BJ (cell line): ENCODE measurements at regions not wholly inside any gene's neighbourhood (a gene's known extent, or its start where the extent isn't known, plus 50 kb on each side); places are given as distances from the start of the nearest gene placed in this dataset.

Source experiments
- CTCF ChIA-PET: fragments of 350-600 bp; formaldehyde crosslinking; extraction: SDS; loops from one replicate; lab custom pipeline; 2021; ENCODE audit warnings: antibody characterized with exemption, inconsistent platforms; lab: Yijun Ruan, JAX
- POLR2A ChIA-PET: fragments of 300-600 bp; sonication (Branson Sonifier 250); formaldehyde crosslinking; extraction: SDS; loops from one replicate; lab custom pipeline; 2021; ENCODE audit warnings: antibody characterized with exemption; lab: Charles Lee
- DNase-seq: peaks from one replicate; pipeline ENCODE4 v3.0.0-alpha.2; 2011; ENCODE audit warnings: low read depth
- H3K27me3 ChIP-seq: 2 replicates; pipeline ENCODE4 v1.6.0; 2011; ENCODE audit warnings: low read length; ENCODE audit not compliant: control insufficient read depth, insufficient read depth
- H3K36me3 ChIP-seq: 2 replicates; pipeline ENCODE4 v1.5.1; 2011; ENCODE audit warnings: low read length; ENCODE audit not compliant: control insufficient read depth, insufficient read depth
- H3K4me3 ChIP-seq: 2 replicates; pipeline ENCODE4 v1.5.1; 2011; ENCODE audit warnings: low read depth, mild to moderate bottlenecking, control low read depth, low read length
- CTCF ChIP-seq: IDR thresholded peaks from 2 replicates; pipeline ENCODE4 v1.5.1; 2011; ENCODE audit warnings: low read depth, mild to moderate bottlenecking, control low read depth, inconsistent platforms, low read length, moderate library complexity; ENCODE audit not compliant: insufficient read depth

- no peaks in the 10 kb centered on the region for H3K36me3 ChIP-seq
- DNase-seq: no peak
- H3K27me3 ChIP-seq: no peaks in the 10 kb centered on the region
- TF ChIP-seq CTCF: no peak
- CTCF ChIA-PET: no interaction called here
- H3K4me3 ChIP-seq: no peak overlapping the region
- POLR2A ChIA-PET: no interaction called here
These were observed 1333.5 kb upstream of the CELF2 start for GRCh38 chr10:9684186-9684585.

GRCh38 chr10:9685596-9685995, 1332.1 kb upstream of the CELF2 start:
- CTCF ChIA-PET: no interaction called here
- Histone ChIP-seq H3K27me3 (no peaks in the 10 kb centered on the region), H3K36me3 (no peaks in the 10 kb centered on the region), H3K4me3 (no peak overlapping the region)
- DNase-seq: no peak
- POLR2A ChIA-PET: no interaction called here
- TF ChIP-seq CTCF: no peak

DNA sequence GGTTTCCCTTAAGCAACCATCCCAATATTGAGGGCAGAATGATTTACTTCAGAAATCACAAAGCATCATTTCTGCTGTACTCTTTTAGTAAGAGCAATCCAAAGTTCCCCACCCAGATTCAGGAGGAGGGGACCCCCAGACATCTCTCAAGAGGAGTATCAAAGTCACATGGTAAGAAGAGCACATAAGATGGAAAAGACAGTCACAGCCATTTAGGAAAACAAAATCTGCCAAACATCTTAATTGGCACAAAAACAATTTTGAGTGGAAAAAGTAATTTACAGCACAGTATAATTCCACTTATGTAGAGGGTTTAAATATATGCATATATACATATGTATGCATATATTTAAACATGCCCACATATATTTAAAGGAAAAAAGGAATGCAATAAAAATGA, 1329.0 kb upstream of the CELF2 start:
- ChIA-PET CTCF (no interaction called here), POLR2A (no interaction called here)
- no peak overlapping the region for H3K4me3 ChIP-seq
- H3K27me3 ChIP-seq: no peaks in the 10 kb centered on the region
- TF ChIP-seq CTCF: no peak
- H3K36me3 ChIP-seq: no peaks in the 10 kb centered on the region
- no peak for DNase-seq

DNA sequence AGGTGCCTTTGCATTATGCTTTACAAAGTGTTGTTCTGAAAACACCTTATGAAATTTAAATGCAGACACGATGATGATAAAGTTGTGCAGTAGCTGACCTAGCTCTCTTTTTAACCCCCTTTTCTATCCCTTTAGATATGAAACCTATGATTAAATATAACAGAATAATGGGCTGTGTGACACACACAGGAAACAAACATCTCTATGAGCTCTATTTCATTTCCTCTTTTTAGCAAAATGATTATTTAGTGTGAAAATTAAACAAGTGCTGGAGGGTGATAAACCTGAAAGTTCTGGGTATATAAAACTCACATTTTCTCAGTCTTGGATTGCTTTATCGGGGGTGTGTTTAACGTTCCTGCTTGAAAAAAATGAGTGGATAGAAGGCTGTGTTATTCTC, 1310.5 kb upstream of the CELF2 start:
- POLR2A ChIA-PET: no interaction called here
- TF ChIP-seq CTCF: no peak
- Histone ChIP-seq H3K36me3 (no peaks in the 10 kb centered on the region), H3K4me3 (no peak overlapping the region), H3K27me3 (no peaks in the 10 kb centered on the region)
- CTCF ChIA-PET: no interaction called here
- no peak for DNase-seq

DNA sequence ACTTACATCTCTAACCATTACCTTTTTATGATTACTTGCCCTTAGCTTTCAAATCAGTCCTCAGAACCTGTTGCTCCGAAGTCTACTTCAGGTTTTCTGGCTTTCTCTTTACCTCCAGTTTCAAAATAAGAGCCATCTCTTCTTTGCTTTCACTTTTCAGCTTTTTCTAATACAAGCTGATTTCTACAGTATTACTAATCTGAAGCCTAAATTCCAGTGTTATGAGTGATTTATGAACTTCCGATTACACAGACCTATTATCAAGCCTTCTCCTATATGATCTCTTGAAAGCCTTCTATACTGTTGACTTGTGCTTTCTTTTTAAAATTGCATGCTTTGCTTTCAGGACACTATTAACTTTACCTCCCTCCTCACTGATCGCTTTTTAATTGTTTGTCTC, 1307.8 kb upstream of the CELF2 start:
- no peaks in the 10 kb centered on the region for H3K27me3 ChIP-seq
- POLR2A ChIA-PET: no interaction called here
- CTCF ChIA-PET: no interaction called here
- H3K36me3 ChIP-seq: no peaks in the 10 kb centered on the region
- no peak for DNase-seq
- H3K4me3 ChIP-seq: no peak overlapping the region
- TF ChIP-seq CTCF: no peak
